DND-41 (cell line): ENCODE measurements at regions not wholly inside any gene's neighbourhood (a gene's known extent, or its start where the extent isn't known, plus 50 kb on each side); places are given as distances from the start of the nearest gene placed in this dataset.
A peak's percentile ranks its signal among the peaks of the same experiment; 100 is the strongest.

Experiments
- ATAC-seq: fragments of 200-7000 bp; cut with Tn5 transposase; 3 replicates; pipeline ENCODE4 v1.9.1; 2021; ENCODE audit warnings: low read depth; ENCODE audit not compliant: insufficient read depth
- DNase-seq: peaks from one replicate; pipeline ENCODE4 v3.0.0-alpha.2; 2020
- H2AFZ ChIP-seq: 2 replicates; pipeline ENCODE4 v1.6.0; 2012; ENCODE audit warnings: low read depth, low read length
- H3K27ac ChIP-seq: 2 replicates; pipeline ENCODE4 v1.5.1; 2012; ENCODE audit warnings: low read length, inconsistent platforms
- H3K27me3 ChIP-seq: fragments of 200-600 bp; sonication (generic); 2 replicates; pipeline ENCODE4 v1.6.0; 2012; ENCODE audit warnings: low read length, mild to moderate bottlenecking, inconsistent platforms; ENCODE audit not compliant: insufficient read depth, poor library complexity
- H3K36me3 ChIP-seq: 2 replicates; pipeline ENCODE4 v1.5.1; 2012; ENCODE audit warnings: low read length, inconsistent platforms; ENCODE audit not compliant: insufficient read depth
- H3K4me1 ChIP-seq: 2 replicates; pipeline ENCODE4 v1.5.1; 2012; ENCODE audit warnings: mild to moderate bottlenecking, low read length; ENCODE audit not compliant: insufficient read depth
- H3K4me2 ChIP-seq: 2 replicates; pipeline ENCODE4 v1.6.0; 2012; ENCODE audit warnings: mild to moderate bottlenecking, moderate library complexity, low read length, inconsistent platforms; ENCODE audit not compliant: insufficient read depth
- H3K4me3 ChIP-seq, 2 experiments: fragments of 200-600 bp in 1 of 2; shearing (Covaris generic) in 1 of 2; 2 replicates each; pipeline ENCODE4 v1.5.1; 2012 to 2016; ENCODE audit warnings: inconsistent platforms in 2 of 2, low read length in 2 of 2, mild to moderate bottlenecking in 2 of 2, low read depth in 1 of 2, moderate library complexity in 1 of 2
- H3K79me2 ChIP-seq: 2 replicates; pipeline ENCODE4 v1.6.0; 2012; ENCODE audit warnings: low read length, inconsistent platforms; ENCODE audit not compliant: insufficient read depth
- H3K9ac ChIP-seq: 2 replicates; pipeline ENCODE4 v1.6.0; 2012; ENCODE audit warnings: low read depth, mild to moderate bottlenecking, inconsistent platforms, low read length, moderate library complexity
- H3K9me3 ChIP-seq: 2 replicates; pipeline ENCODE4 v1.5.1; 2012; ENCODE audit warnings: low read length, moderate library complexity, mild to moderate bottlenecking, inconsistent platforms; ENCODE audit not compliant: insufficient read depth, severe bottlenecking
- H4K20me1 ChIP-seq: 2 replicates; pipeline ENCODE4 v1.6.0; 2012; ENCODE audit warnings: low read length; ENCODE audit not compliant: insufficient read depth
- CTCF ChIP-seq: IDR thresholded peaks from 2 replicates; pipeline ENCODE4 v1.5.1; 2012; ENCODE audit warnings: borderline replicate concordance, low read length, moderate library complexity, mild to moderate bottlenecking; ENCODE audit not compliant: poor library complexity, severe bottlenecking; ENCODE audit errors: extremely low read depth
- EZH2 ChIP-seq: IDR thresholded peaks from 3 replicates; pipeline ENCODE4 v1.6.1; 2012; ENCODE audit warnings: borderline replicate concordance, low read depth, mild to moderate bottlenecking, moderate library complexity, low read length, inconsistent platforms; ENCODE audit not compliant: severe bottlenecking

DNA sequence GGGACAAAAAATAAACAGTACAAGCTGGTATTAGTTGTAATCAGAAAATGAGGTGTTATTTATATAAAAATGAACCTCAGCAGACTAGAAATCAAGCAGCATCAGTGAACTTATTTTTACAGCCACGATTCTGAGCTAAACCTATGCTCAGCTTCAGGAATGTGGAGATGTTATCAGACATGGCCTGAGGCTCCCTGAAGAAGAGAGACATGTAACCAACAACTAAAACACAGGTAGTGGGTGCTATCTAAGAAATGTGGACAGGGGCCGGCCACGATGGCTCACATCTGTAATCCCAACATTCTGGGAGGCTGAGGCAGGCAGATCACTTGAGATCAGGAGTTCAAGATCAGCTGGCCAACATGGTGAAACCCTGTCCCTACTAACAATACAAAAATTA, 534.3 kb downstream of the VRK1 start:
- H3K4me3 ChIP-seq: no peak overlapping the region

GRCh38 chr14:97336179-97336578, 539.0 kb downstream of the VRK1 start:
- H3K9me3 ChIP-seq: peaks cover 17% of the 10 kb centered on the region
- H3K27ac ChIP-seq: peak overlapping the region; percentile 69
- no peak overlapping the region for H3K4me2 ChIP-seq
- no peak overlapping the region for H3K4me3 ChIP-seq
- no peaks in the 10 kb centered on the region for H3K79me2 ChIP-seq
- H3K27me3 ChIP-seq: no peaks in the 10 kb centered on the region
- H3K9ac ChIP-seq: peak overlapping the region; percentile 17; the same call in 1 of the 2 replicates
- H2AFZ ChIP-seq: 0 out of 2 replicates have a peak overlapping the region, but pooled peaks have one; percentile 12
- DNase-seq (peak; percentile 72), ATAC-seq (peak; percentile 76)
- TF ChIP-seq CTCF (no peak), EZH2 (no peak)
- H3K4me1 ChIP-seq: peaks cover 50% of the 10 kb centered on the region
- H4K20me1 ChIP-seq: no peaks in the 10 kb centered on the region
- no peaks in the 10 kb centered on the region for H3K36me3 ChIP-seq

More for the DNA sequence above, 534.3 kb downstream of the VRK1 start:
- DNase-seq: no peak
- Histone ChIP-seq H3K27ac (peak overlapping the region; percentile 82), H3K4me1 (peaks cover 46% of the 10 kb centered on the region), H3K9ac (peak overlapping the region; percentile 25; the same call in 1 of the 2 replicates), H4K20me1 (no peaks in the 10 kb centered on the region), H3K36me3 (no peaks in the 10 kb centered on the region), H2AFZ (peak overlapping the region; percentile 69; the same call in 1 of the 2 replicates), H3K4me2 (peak overlapping the region; percentile 52), H3K79me2 (no peaks in the 10 kb centered on the region), H3K27me3 (no peaks in the 10 kb centered on the region), H3K9me3 (no peaks in the 10 kb centered on the region)
- TF ChIP-seq CTCF (no peak), EZH2 (no peak)
- ATAC-seq: peak; percentile 4; the same call in 1 of the 3 replicates

DNA sequence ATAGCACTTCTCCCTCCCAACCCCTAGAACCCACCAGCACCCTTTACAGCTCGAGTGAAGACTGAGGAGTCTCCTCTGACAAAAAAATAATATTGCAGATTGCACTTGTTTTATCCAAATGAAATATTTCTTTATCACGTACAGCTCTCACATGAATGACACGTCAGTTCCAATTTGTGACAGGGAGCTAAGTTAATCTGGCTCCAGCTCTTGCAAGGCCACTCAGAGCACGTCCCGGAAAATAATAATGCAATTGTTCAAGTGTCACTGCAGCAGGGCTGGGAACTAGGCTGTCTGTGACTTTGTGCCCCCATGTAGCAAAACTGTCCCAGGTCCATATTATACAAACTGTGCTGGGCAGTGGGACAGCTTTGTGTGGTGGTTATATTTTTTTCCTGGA, 539.6 kb downstream of the VRK1 start:
- Histone ChIP-seq H3K9ac (no peak overlapping the region), H2AFZ (no peak overlapping the region), H3K36me3 (no peaks in the 10 kb centered on the region), H3K4me1 (peaks cover 43% of the 10 kb centered on the region), H3K4me3 (no peak overlapping the region), H3K9me3 (peaks cover 17% of the 10 kb centered on the region), H3K27me3 (no peaks in the 10 kb centered on the region), H3K4me2 (no peak overlapping the region), H4K20me1 (no peaks in the 10 kb centered on the region), H3K79me2 (no peaks in the 10 kb centered on the region), H3K27ac (peak overlapping the region; percentile 69)
- DNase-seq (no peak), ATAC-seq (no peak)
- TF ChIP-seq EZH2 (no peak), CTCF (no peak)

DNA sequence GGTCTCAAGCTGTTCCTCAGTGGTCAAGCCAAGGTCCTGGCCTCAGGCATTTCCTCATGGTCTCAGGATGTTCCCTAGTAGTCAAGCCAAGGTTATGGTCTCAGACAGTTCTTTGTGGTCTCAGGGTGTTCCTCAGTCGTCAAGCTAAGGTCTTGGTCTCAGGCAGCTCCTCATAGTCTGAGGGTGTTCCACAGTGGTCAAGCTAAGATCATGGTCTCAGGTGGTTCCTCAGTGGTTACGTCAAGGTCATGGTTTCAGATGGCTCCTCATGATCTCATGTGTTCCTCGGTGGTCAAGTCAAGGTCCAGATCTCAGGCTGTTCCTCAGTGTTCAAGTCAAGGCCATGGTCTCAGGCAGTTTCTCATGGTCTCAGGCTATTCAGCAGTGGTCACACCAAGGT, 540.1 kb downstream of the VRK1 start:
- Histone ChIP-seq H3K27me3 (no peaks in the 10 kb centered on the region), H2AFZ (no peak overlapping the region), H3K4me2 (no peak overlapping the region), H3K27ac (peak overlapping the region; percentile 69), H3K79me2 (no peaks in the 10 kb centered on the region), H4K20me1 (no peaks in the 10 kb centered on the region), H3K36me3 (no peaks in the 10 kb centered on the region), H3K9me3 (peaks cover 17% of the 10 kb centered on the region), H3K9ac (no peak overlapping the region), H3K4me3 (no peak overlapping the region), H3K4me1 (peaks cover 39% of the 10 kb centered on the region)
- TF ChIP-seq CTCF: no peak
- TF ChIP-seq EZH2: no peak
- no peak for ATAC-seq
- DNase-seq: no peak
